Left cardiac atrium (tissue), 4 donors: ENCODE measurements at regions not wholly inside any gene's neighbourhood (a gene's known extent, or its start where the extent isn't known, plus 50 kb on each side); places are given as distances from the start of the nearest gene placed in this dataset.

Experiments used
- ATAC-seq, 2 donors: fragments of 200-7000 bp; cut with Tn5 transposase; one replicate each; pipeline ENCODE4 v1.9.1; 2020; ENCODE audit warnings: mild to moderate bottlenecking in 2 of 2, moderate library complexity in 2 of 2
- DNase-seq: peaks from one replicate; pipeline ENCODE4 v3.0.0-alpha.2; 2020
- intact Hi-C, 2 donors: fragments of 100-400 bp; cut with DNase I; formaldehyde crosslinking; loops; one replicate each; pipeline versions ENCODE4 v1.14.1 to v1.15.1; 2022 to 2023
- donor health status: DM: no; HTN: yes; CAD: no.
- donor health status: DM: no; HTN: yes; CAD: no; lungs with severe emphysema.
- donor health status: DM: yes; HTN: yes; CAD: no.
- donor health status: Dilated cardiomyopathy.

GRCh38 chr18:29309366-29309765, 1132.4 kb upstream of the CDH2 start:
- ATAC-seq (no peak), DNase-seq (no peak)
- intact Hi-C loops: no loop called here

- no peak for DNase-seq
- ATAC-seq: no peak
- intact Hi-C loops: no loop called here
These were observed 1131.1 kb upstream of the CDH2 start for GRCh38 chr18:29307982-29308381.

GRCh38 chr18:29307231-29307630, 1130.3 kb upstream of the CDH2 start:
- DNase-seq (no peak), ATAC-seq (no peak)
- intact Hi-C loops: no loop called here

- intact Hi-C loops: no loop called here
These were observed 1128.6 kb upstream of the CDH2 start for GRCh38 chr18:29305516-29305915.

GRCh38 chr18:29301048-29301447, 1124.1 kb upstream of the CDH2 start:
- DNase-seq (no peak), ATAC-seq (no peak)
- intact Hi-C loops: no loop called here

More at GRCh38 chr18:29305516-29305915, 1128.6 kb upstream of the CDH2 start:
- DNase-seq (no peak), ATAC-seq (no peak)

GRCh38 chr18:29285471-29285870, 1108.5 kb upstream of the CDH2 start:
- DNase-seq (no peak), ATAC-seq (no peak)
- intact Hi-C loops: no loop called here

GRCh38 chr18:29271501-29271900, 1094.6 kb upstream of the CDH2 start:
- intact Hi-C loops: no loop called here
- ATAC-seq (no peak), DNase-seq (no peak)

GRCh38 chr18:29259838-29260237, 1082.9 kb upstream of the CDH2 start:
- ATAC-seq (no peak), DNase-seq (no peak)
- intact Hi-C loops: no loop called here

GRCh38 chr18:29254123-29254522, 1077.2 kb upstream of the CDH2 start:
- DNase-seq (no peak), ATAC-seq (no peak)
- intact Hi-C loops: no loop called here

- DNase-seq (no peak), ATAC-seq (no peak)
- intact Hi-C loops: no loop called here
These were observed 1074.8 kb upstream of the CDH2 start for GRCh38 chr18:29251681-29252080.

GRCh38 chr18:29250843-29251242, 1073.9 kb upstream of the CDH2 start:
- ATAC-seq (no peak), DNase-seq (no peak)
- intact Hi-C loops: no loop called here

- DNase-seq: no peak
- intact Hi-C loops: no loop called here
- no peak for ATAC-seq
These were observed 1073.3 kb upstream of the CDH2 start for GRCh38 chr18:29250259-29250658.

GRCh38 chr18:29248805-29249204, 1071.9 kb upstream of the CDH2 start:
- intact Hi-C loops: no loop called here
- ATAC-seq (no peak), DNase-seq (no peak)

GRCh38 chr18:29241199-29241598, 1064.3 kb upstream of the CDH2 start:
- intact Hi-C loops: no loop called here
- DNase-seq: no peak
- no peak for ATAC-seq

- DNase-seq (no peak), ATAC-seq (no peak)
- intact Hi-C loops: no loop called here
These were observed 1057.8 kb upstream of the CDH2 start for GRCh38 chr18:29234751-29235150.

- intact Hi-C loops: no loop called here
- DNase-seq: no peak
- ATAC-seq: no peak
These were observed 1049.3 kb upstream of the CDH2 start for GRCh38 chr18:29226213-29226612.

GRCh38 chr18:29225351-29225750, 1048.4 kb upstream of the CDH2 start:
- intact Hi-C loops: no loop called here
- no peak for ATAC-seq
- DNase-seq: no peak

GRCh38 chr18:29218091-29218490, 1041.2 kb upstream of the CDH2 start:
- DNase-seq: no peak
- intact Hi-C loops: no loop called here

GRCh38 chr18:29217124-29217915, 1040.4 kb upstream of the CDH2 start:
- intact Hi-C loops: no loop called here
- ATAC-seq (no peak), DNase-seq (no peak)

More at GRCh38 chr18:29218091-29218490, 1041.2 kb upstream of the CDH2 start:
- no peak for ATAC-seq

GRCh38 chr18:29198834-29199233, 1021.9 kb upstream of the CDH2 start:
- DNase-seq (no peak), ATAC-seq (no peak)
- intact Hi-C loops: no loop called here

GRCh38 chr18:29196307-29196706, 1019.4 kb upstream of the CDH2 start:
- intact Hi-C loops: no loop called here
- ATAC-seq: no peak
- DNase-seq: no peak

GRCh38 chr18:29191263-29191662, 1014.3 kb upstream of the CDH2 start:
- intact Hi-C loops: no loop called here
- DNase-seq (no peak), ATAC-seq (no peak)
